ENCODE measurements at regions not wholly inside any gene's neighbourhood (a gene's known extent, or its start where the extent isn't known, plus 50 kb on each side); places are given as distances from the start of the nearest gene placed in this dataset.
A peak's percentile ranks its signal among the peaks of the same experiment; 100 is the strongest.

DNA sequence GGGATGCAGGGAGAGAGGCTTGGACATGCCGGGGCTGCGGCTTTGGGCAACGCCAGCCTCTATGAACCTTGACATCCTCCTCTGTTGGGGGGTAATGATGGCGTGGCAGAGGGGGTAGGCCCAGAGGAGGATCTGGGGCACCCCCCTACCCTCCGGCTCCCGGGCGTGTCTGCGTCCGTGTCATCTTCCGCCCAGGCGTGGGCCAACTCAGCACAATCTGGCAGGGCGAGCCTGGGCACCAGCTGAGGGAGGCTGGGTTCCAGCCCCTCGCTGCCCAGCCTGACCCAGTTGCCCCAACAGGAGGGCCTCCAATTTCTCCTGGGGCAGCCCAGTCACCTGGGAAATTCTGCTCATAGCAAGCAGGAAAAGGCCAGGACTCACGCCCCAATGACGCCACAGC lies 62.9 kb upstream of the IL17B start:
- DNase-seq (ENCODE audit: low read depth) = no peak

DNA sequence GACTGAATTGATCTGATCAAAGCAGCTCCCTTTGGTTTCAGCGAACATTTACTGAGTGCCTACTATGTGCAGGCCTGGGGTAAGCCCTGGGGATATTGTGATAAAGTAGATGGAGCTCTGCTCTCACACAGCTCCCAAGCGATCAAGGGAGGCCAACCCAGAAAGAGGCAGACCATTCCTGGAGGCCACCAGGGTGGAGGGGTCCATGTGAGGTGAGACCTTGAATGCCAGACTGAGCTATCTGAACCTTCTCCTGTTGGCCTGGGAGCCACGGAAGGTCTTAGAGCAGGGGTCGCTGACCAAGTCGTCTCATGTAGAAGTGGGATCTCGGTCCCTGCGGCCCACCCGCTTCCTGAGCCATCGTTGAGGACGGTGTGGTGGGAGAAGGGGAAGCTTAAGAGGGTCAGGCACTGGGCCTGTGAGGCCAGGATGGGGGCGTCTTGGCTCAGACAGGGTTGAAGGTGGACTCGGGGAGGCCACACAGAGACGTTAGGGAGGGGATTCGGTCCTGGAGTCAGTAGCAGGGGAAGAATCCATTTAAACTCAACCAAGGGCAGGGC lies 62.2 kb upstream of the IL17B start:
- no peak for DNase-seq (ENCODE audit: low read depth)

DNA sequence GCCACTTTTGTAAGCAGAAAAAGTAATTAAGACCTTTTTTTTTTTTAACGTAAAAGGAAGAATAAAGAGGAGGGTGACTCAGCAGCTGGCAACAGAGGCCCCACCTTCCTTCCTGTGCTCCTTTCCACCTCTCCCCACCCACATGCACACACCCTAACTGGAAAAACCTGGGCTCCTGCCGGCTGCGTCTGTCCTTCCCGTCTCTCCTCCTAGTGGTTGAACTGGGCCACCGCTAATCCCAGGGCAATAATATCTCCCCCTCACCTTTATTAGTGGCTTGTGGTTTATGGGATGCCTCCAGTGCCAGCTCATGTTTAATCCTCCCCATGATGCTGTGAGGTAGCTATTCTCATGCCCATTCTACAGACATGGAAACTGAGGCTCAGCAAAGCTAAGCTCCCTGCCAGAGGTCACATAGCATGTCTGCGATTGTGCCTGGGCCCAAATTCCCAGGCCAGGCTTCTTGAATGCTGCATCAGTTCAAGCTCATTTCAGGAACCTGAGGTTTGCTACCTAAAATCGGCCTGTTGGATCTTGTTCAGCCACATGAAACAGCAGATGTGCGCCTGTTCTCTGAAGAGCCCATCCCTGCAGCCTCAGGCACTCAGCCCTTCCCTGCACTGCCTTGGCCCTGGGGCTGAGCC lies 60.9 kb upstream of the IL17B start:
- peak; percentile 59 for DNase-seq (ENCODE audit: low read depth)

DNA sequence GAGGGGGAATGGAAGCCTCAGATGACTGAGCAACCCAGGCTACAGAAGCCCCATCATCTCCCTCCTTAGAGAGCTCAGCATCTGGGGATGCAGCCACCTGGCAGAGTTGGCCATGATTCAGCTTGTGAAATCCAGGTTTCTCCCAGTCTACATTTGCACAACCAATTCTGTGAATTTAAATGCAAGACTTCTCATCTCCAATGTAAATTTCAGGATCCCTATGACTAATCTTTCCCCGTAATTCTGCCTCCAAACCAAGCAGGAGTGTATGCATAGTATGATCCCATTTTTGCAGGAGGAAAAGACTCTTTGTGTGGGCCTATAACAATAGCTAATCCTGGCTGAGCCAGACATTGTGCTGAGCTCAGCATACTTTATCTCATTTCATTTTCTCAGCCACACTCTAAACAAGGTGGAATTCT lies 59.6 kb upstream of the IL17B start:
- no peak for DNase-seq (ENCODE audit: low read depth)

DNA sequence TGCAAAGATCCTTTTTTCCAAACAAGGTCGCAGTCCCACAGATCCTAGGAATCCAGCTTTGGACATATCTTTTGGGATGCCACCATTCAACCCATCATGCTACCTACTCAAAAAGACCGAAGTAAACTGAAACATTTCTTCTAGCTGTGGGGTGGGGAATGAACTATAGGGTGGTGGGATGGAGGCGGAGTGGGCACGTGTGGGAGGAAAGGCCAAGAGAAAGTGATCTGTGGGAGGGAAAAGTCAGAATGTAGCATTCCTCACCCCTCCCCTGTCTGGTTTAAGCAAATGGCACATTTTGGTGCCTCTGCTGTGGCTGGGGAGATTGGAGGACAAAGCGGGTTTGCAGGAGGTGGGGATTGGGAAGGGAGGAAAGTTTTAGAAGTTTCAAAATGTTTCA lies 59.2 kb upstream of the IL17B start:
- DNase-seq (ENCODE audit: low read depth) = no peak

DNA sequence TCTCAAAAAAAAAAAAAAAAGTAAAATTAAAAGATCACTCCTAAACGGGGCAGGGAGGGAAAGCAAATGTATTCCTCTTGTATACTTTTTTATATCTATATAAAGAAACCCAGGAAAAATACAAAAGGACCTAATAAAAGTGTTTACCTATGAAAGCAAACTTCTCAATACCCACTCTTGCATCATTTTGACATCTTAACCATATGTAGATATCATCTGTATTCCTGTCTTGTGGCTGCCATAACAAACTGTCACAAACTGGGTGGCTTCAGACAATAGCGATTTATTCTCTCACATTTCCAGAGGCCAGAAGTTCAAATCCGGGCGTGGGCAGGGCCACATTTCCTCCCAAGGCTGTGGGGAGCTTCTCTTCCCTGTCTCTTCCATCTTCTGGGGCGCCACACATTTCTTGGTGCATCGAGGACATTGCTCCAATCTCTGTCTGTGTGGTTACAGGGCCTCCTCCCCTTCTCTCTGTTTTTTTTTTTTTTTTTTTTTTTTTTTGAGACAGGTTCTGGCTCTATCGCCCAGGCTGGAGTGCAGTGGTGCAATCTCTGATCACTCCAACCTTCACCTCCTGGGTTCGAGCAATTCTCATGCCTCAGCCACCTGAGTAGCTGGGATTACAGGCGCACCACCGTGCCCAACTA lies 58.4 kb upstream of the IL17B start:
- DNase-seq (ENCODE audit: low read depth) = no peak

DNA sequence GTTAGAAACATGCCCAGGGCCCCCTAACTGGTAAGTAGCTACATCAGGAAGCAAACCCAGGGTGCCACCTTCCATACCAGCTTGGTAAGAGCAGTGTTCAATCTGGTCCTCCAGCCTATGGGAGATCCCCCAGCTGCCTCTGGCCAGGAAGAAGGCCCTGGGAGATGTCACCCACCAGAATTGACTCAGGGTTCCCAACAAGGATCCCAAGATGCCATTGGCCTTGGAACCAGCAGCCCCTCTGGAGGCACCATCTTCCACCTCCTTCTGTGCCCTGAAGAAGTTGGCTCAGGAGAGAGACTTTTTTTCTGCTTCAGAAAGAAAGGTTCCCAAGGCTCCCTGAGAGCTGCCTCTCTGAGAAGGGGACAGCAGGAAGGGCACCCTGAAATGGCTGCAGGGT lies 56.6 kb upstream of the IL17B start:
- no peak for DNase-seq (ENCODE audit: low read depth)

DNA sequence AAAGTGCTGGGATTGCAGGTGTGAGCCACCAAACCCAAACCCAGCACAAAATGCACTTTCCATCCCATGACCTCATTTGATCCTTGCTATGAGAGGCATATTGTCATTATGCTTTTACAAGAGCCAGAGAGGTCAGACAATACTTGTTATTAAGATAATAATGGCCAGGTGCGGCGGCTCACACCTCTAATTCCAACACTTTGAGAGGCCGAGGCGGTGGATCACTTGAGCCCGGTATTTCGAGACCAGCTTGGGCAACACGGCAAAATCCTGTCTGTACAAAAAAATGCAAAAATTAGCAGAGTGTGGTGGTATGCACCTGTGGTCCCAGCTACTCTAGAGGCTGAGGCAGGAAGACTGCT lies 55.9 kb upstream of the IL17B start:
- DNase-seq (ENCODE audit: low read depth) = no peak

DNA sequence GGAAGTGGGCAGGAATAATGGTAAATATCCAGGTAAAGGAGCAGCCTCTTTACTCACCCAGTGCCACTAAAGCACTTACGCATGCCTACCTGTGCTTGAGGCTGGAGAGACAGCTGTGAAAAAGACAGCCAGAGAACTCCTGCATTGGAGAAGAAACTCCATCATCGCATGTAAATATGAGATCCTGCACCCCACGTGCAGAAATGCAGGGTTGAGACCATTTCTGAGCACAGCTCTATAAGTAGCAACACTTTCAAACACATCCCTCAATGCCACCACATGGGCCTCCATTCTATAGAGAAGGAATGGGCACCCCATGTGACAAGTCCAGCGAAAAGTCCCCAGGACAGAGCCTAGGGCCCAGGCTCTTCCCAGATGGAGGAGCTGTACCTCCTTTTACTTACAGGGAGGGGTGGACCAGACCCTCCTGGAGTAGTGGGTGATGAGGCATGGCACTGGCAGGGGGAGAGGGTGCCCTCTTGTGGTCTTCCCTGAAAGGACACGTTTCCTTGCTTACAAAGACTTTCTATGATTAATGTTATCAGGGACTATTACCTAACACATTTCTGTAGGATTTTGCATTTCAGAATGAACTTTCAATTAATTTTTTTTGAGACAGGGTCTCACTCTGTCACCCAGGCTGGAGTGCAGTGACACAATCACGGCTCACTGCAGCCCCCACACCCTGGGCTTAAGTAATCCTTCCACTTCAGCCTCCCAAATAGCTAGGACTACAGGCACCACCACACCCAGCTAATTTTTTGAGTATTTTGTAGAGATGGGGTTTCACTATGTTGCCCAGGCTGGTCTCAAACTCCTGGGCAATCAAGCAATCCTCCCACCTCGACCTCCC lies 55.3 kb upstream of the IL17B start:
- peak; percentile 63 for DNase-seq (ENCODE audit: low read depth)

DNA sequence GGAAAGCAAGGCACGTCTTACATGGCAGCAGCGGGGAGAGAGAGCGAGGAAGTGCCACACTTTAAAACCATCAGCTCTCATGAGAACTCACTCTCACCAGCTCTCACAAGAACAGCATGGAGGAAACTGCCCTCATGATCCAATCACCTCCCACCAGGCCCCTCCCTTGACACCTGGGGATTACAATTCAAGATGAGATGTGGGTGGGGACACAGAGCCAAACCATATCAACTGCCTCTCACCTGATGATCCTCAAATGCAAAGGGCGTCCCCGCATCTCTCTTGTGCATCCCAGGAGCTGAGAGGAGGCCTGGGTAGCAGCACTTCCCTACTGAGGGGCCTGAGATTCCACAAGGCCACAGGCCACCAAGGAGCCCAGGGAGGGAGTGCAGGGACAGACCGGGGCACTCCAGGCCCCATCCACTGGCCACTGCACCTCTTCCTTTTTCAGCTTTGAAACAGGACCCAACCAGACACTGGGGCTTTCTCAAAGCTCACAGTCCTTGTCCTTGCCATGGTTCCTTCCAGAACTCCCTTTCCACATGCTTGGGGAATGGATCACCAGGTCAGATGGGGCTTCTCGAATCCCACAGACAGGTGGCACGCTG lies 54.5 kb upstream of the IL17B start:
- DNase-seq (ENCODE audit: low read depth) = no peak

DNA sequence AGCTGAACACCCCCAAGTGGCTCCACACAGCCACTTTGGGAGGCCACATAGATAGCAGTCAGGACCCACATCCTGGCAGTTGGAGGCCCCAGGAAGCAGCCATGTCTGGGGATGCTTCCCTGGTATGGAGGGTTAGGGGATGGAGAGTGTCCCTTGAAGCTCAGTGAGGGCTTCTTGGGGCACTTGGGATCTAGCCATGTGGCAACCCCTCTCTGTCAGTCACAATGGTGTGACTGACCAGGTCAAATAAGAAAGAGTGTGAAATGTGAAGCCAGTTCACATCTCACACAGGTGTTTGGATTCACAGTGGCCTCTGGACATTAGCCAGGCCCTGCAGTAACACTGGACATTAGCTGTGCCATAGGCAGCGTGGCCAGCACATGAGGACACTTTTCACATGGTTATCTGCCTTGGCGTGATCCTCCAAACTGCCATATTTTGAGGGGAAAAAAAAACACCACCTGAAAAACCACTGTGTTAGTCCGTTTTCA lies 53.9 kb upstream of the IL17B start:
- no peak for DNase-seq (ENCODE audit: low read depth)

DNA sequence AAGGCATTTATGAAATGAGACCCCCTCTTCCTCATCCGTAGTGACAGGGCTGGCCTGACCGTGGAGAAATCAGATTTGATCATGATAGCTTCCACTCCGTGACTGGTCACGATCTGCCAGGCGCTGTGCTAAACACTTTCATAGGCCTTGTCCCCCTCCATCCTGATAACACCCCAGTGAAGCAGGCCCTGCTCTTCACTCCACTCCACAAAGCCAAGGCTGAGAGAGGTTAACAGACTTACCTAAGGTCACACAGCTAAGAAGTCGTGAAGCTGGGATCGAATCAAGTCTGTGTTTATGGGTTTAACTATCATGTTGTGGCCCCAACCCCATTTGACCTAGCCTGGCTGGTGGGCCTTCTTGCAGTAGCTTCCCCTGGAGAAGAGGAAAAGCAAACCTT lies 53.3 kb upstream of the IL17B start:
- DNase-seq (ENCODE audit: low read depth) = no peak

DNA sequence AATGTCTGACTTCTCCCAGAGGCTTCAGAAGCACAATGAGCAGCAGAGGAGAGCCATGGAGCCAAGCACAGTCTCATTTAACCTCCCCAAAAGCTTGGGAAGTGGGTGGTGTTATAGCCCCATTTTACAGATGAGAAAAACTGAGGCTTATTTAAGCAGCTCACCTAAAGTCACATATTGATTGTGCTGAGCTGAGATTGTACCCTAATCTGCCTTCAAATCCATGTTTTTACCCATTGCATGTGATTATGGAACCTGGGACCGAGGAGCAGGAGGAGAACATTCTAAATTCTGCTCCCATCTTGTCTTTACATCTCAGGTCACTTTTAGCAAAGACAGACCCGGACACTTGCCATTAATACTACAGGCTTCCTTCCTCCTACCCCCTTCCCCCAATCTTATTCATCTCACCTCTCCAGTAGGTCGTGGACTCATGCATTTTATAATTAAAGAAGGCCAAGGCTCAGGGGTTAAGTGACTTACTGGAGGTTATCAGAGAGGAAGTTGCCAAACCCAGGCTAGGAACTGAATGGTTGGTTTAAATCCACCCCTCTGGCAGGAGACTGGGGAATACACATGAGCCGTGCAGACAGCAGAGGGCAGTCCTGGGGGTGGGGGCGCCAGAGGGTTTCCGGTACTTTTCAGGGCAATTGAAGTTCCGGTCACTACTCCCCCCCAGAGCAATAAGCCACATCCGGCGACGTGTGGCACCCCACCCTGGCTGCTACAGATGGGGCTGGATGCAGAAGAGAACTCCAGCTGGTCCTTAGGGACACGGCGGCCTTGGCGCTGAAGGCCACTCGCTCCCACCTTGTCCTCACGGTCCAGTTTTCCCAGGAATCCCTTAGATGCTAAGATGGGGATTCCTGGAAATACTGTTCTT lies 51.0 kb upstream of the IL17B start:
- peak; percentile 85 for DNase-seq (ENCODE audit: low read depth)
